AG09309 (cell line): ENCODE measurements at regions not wholly inside any gene's neighbourhood (a gene's known extent, or its start where the extent isn't known, plus 50 kb on each side); places are given as distances from the start of the nearest gene placed in this dataset.

ENCODE experiments used
- DNase-seq: peaks from one replicate; pipeline ENCODE4 v3.0.0-alpha.2; 2010; ENCODE audit warnings: low read depth
- H3K4me3 ChIP-seq: 2 replicates; pipeline ENCODE4 v1.5.1; 2011; ENCODE audit warnings: mild to moderate bottlenecking, low read depth, low read length, moderate library complexity; ENCODE audit not compliant: control insufficient read depth
- TF ChIP-seq, protein P1 (sequence below): IDR thresholded peaks from 2 replicates; pipeline ENCODE4 v1.5.1; 2011; ENCODE audit warnings: mild to moderate bottlenecking, low read depth, low read length, inconsistent platforms; ENCODE audit not compliant: insufficient read depth, control insufficient read depth; ENCODE audit errors: missing control alignments

- TF ChIP-seq, protein P1, sequence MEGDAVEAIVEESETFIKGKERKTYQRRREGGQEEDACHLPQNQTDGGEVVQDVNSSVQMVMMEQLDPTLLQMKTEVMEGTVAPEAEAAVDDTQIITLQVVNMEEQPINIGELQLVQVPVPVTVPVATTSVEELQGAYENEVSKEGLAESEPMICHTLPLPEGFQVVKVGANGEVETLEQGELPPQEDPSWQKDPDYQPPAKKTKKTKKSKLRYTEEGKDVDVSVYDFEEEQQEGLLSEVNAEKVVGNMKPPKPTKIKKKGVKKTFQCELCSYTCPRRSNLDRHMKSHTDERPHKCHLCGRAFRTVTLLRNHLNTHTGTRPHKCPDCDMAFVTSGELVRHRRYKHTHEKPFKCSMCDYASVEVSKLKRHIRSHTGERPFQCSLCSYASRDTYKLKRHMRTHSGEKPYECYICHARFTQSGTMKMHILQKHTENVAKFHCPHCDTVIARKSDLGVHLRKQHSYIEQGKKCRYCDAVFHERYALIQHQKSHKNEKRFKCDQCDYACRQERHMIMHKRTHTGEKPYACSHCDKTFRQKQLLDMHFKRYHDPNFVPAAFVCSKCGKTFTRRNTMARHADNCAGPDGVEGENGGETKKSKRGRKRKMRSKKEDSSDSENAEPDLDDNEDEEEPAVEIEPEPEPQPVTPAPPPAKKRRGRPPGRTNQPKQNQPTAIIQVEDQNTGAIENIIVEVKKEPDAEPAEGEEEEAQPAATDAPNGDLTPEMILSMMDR: no peak
- no peak for DNase-seq
- H3K4me3 ChIP-seq: no peak overlapping the region
Measured at GRCh38 chr4:156660465-156660864, 311.1 kb downstream of the PDGFC start.

DNA sequence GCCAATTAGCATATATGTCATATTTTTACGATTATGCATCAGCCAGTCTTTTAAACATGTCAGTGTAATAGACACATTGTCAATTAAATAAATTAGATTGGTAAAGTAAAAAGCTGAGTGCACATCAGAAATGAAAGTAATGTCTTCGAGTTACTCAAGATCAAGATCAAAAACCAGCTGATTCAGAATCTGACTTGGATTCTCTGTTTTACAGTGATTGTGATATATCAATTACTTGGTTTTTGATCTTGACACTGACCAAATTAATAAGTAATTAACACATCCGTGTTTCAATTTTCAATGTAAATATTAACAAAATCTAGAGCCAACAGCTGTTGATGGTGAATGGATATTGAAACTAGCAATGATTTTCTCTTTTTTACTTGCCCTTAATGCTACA lies 311.6 kb downstream of the PDGFC start:
- no peak for DNase-seq
- TF ChIP-seq, protein P1: no peak
- no peak overlapping the region for H3K4me3 ChIP-seq

GRCh38 chr4:156659570-156659969 lies 312.0 kb downstream of the PDGFC start:
- DNase-seq: no peak
- H3K4me3 ChIP-seq: no peak overlapping the region
- TF ChIP-seq, protein P1: no peak

DNA sequence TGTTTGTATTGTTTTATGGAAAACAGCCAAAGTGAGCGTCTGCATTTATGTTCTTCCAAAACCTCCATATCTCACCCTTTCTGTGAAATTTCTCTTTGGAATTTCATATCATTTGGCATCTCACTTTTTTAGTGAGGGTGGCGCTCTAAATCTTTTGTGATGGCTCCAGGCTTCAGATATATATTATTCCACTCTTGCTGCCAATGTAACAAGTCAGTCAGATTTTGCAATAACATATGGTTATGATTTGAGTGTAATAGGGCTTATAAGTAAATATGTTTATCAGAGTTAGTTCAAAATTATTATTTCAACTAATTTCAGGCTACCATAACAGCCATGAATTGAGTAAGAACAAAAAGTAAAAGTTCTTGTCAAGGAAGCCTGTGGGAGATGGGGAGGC lies 314.7 kb downstream of the PDGFC start:
- DNase-seq: no peak
- no peak overlapping the region for H3K4me3 ChIP-seq
- TF ChIP-seq, protein P1: no peak

- TF ChIP-seq, protein P1: no peak
- H3K4me3 ChIP-seq: no peak overlapping the region
- DNase-seq: no peak
Measured at GRCh38 chr4:156654410-156654809, 317.2 kb downstream of the PDGFC start.

DNA sequence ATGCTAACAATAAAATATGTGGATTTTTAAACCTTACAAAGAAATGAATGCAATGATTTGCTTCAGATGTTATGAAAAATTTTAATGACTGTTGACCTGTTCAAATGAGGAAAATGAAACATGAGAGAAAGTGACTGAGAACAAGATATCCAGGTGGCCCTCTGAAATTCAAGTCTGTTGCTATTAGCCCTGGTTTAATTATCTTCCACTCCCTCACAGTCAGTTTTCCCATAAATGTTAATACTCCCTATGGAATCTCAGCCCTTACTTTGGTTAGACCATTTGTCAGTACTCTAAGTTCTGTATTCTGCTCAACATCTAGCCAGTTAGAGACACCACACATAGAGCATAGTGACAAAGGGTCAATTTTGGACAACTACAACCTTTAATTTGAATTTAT lies 327.8 kb downstream of the PDGFC start:
- no peak overlapping the region for H3K4me3 ChIP-seq
- TF ChIP-seq, protein P1: no peak
- DNase-seq: no peak

DNA sequence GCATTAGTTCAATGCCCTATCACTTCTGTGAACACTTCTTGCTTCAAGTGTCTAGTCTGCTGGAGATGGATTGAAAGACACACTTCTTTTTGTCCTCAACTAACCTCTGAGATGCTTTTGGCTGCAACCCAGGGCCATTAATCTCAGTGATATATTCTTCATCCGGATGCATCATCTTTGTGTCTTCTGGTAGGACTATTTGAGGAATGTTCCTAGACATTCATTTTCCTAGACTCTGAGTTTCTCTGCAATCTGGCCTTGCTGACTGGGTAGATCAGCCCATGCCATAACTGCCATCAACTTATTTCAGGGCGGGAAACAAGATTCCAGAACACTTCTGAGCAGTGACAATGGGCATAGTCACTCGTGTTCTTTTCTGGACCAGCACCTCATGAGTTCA lies 329.4 kb downstream of the PDGFC start:
- TF ChIP-seq, protein P1: no peak
- H3K4me3 ChIP-seq: no peak overlapping the region
- DNase-seq: no peak
